NCI-H345 treated with DMSO at 0.1 percent for 48 hours (cell line): ENCODE measurements at regions not wholly inside any gene's neighbourhood (a gene's known extent, or its start where the extent isn't known, plus 50 kb on each side); places are given as distances from the start of the nearest gene placed in this dataset.

Experiments used
- DNase-seq: peaks from one replicate; lab custom pipeline; 2025; ENCODE audit not compliant: unreplicated experiment; lab: John Stamatoyannopoulos, UW

DNA sequence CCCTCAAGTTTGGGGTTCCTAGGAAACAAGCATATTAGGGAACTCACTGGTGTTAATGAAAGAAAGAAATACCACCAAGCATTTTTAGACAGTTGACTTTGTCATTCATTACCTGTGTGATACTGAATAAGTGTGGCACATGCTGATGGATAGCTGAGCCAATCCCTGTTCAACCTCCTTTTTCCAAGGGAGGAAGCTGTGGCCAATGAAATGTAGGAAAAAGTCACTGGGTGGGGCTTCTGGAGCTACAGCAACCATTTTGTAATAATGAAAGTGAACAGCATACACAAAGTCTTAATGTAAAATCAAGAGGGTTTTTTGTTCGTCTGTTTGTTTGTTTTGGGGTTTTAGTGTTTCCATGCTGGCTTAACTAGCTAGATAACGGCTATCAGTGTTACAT, 254.3 kb upstream of the SALL1 start:
- no peak for DNase-seq

DNA sequence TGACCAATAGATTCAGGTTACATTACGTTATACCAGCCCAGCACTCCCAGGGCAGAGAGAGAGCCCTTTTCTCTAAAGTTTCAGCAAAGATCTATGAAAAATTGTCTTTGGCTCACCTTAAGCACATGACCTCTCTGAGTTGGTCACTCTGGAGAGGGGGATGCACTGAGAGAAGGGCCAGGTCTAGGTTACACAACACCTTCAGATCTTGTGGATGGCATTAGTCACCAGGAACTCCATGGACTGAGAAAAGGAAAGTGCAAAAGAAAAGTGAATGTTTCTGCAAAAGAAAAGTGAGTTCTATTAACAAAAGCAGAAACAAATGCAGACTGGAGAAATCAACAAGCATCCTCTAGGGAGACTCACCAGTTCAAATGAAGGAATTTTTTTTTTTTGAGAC, 253.3 kb upstream of the SALL1 start:
- no peak for DNase-seq

DNA sequence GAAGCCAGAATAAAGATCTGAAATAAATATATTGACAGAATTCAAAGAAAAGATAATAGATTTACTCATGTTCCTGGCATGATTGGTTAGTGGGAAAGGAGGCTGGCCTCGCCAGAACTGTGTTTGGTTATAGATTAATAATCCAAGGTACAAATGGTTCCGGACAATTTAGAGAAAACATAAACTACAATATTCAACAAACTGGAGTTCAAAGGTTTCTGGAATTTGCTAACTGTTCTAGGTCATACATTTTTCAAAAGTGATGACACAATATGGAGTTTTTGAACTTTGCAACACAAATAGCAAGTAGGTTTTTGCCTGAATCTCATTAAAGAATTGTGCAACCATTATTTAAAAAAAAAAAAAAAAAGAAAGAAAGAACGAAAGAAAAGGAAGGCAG, 251.7 kb upstream of the SALL1 start:
- DNase-seq, result no peak

DNA sequence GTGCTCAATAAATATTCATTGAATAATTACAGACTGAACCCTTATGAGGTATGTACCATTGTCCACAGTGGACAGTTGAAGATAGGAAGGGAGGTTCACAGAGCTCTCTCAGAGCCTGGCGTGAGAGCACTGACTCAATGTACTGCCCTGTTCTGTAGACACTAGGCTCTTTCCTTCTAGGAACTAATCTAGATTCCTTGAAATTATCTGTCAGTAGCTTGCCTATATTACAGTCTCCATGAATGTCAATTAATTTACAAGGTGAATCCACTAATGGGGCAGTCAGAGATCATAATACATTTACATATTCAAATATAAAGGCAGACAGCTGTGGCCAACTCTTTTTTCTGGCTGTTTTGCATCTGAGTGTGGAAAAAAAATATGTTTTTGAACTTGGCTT, 251.2 kb upstream of the SALL1 start:
- DNase-seq, result no peak

DNA sequence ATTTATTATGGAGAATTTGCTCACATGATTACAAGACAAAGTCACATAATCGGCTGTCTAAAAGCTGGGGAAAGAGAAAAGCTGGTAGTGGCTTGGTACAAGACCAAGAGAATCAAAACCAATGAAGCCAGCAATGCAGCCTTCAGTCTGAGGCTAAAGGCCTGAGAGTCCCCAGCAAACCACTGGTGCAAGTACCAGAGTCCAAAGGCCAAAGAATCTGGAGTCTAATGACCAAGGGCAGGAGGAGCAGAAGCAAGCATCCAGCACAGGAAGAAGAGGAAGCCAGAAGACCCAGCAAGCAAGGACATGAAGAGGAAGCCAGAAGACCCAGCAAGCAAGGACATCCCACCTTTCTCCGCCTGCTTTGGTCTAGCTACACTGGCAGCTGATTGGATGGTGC, 250.6 kb upstream of the SALL1 start:
- DNase-seq, result no peak

DNA sequence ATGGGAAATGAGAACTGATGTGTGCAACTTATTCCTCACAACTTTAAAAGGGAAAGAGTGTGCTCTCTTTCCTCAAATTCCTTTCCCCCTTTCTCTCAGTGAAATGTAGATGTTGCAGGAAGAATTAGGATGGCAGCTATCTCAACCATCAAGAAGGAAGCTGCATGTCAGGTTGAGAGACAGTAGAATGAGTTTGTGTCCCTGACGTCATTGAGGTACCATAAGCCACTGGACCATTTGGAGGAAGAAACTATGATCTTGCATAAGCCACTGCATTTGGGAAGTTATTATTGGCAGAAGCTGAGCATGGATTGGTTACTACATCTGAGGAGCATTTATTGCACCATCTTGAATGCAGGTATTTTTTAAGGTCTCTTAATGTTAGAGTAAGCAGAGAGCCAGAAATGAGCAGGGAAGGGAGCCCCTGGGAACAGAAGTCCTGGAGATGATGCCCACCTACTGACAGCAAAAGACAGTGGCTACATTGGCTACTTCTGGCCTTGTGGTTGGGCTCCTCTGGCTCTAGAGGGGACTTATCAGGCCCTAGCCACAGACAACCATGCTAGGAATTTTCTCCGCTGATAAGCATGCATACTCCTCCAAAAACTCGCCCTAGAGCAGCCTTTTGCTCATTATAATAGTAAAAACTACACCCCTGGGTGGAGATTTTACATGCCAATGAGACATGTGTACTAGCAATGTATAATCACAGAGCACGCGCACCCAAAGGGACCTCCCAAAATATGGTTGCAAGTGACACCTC, 249.0 kb upstream of the SALL1 start:
- DNase-seq, result no peak

DNA sequence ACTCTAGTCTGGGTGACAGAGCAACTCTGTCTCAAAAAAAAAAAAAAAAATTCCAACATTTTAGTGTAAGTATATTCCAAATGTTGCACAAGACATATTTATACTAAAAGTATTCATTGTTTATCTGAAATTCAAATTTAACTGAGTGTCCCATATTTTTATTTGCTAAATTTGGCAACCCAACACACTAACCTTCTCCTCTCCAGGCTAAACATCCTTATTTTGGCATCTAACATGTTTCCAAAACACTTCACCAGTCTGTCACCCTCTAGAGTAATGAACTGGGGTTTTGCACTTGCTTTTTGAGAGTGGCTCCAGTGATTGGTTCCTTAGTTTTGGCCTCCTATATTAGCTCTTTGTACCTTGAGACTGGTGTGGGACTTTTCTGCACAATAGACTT, 243.4 kb upstream of the SALL1 start:
- DNase-seq, result no peak

DNA sequence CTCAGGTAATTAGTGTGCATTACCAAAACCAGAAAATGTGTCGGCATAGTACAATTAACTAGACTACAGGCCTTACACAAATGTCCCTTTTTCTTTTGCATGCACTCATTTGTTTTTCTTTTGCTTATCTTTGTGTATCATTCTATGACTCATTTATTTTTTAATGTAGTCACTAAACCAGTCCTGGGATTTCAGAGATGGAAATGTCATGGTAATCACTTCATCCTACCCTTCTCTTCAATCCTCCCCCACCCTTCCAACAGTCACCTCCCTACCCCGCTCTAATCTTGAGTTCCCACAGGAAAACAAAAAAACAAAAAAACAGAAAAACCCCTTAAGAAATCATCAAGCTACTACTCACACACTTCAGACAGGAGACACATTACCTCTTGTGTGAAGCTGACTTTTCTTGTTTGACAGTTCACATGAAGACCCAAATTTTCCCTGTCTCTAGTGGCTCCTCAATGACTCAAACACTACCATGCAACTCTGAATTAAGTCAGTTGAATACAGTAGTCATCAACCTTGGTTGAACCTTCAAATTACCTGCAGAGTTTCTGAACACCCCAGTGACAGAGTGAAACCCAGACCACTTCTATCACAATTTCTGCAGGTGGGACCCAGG, 242.4 kb upstream of the SALL1 start:
- DNase-seq, result no peak

DNA sequence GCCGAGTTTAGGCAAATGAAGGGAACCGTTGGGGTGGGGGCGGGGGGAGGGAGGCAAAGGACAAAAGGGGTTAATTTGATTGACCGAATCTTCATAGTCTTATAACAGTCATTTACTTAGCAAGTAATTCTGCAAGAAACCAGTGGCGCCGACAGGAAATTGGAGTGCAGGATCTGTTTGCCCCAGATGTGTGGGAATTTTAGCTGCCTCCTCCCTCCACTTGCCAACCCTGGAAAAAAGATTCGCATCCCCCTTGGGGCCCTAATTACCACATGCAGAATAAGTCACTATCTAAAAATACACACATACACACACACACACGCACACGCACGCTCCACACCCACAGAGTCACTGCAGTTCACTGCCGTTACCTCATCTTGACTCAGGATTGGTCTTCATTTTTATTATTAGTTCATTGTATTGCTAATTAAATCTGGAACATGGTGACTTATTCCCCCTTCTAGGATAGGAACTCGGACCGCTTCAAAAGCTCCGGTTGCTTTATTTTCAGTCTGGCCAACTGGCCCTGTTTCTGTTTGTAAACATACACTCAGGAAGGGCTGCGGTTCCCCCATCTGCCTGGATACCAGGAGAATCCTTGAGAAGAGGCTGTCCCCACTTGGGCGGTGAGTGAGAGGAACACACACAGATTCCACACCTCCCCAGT, 241.6 kb upstream of the SALL1 start:
- no peak for DNase-seq

DNA sequence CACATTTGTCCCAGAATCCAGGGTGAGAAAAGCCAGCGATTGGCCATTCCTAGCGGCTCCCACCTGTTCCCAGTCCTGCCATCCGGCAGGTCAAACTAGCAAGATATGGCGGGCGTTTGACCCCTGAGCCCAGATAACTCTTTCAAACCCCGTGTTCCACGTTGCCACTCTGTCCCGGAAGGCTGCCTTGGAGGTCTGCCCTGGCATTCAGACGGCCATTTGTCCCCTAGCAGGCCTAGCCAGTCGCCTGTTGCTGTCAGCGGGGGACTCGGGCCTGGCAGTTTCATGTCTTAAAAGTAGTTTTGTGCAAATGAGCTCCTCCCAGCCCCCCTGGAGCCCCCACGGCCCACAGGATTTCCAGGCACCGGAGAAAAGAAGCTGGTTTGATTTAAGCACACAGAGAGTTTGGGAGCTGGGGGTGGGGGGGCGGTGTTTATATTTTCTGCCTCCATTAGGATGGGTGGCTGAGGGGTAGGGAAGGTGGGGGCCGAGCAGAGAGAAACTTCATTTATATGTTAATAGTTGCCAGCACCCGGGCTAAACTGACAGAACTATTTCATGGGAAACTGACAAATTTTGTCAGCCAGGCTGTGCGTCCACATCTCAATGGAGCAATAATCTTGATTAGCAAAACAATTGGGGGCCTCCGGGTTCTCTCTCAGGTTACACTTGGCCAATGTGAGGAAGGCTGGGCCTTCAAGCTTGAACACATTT, 240.9 kb upstream of the SALL1 start:
- no peak for DNase-seq

DNA sequence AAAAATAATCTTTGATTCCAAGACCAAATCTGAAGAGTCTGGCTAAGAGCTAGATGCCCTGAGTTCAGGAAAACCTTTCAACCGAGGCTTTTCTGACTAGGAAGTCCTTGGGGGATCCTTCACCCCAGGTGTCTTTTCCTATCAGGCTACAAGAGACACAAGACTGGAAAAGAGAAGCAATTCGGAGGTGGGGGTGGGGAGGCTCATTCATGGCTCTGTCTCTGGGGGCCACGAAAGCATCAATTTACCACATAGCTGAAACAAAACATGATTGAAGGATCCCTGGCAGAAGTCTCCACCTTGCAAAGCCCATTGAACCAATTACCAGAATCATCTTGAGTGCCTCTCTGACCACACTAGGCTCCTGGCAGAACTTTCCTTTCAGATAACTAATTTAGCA, 239.8 kb upstream of the SALL1 start:
- DNase-seq, result no peak

DNA sequence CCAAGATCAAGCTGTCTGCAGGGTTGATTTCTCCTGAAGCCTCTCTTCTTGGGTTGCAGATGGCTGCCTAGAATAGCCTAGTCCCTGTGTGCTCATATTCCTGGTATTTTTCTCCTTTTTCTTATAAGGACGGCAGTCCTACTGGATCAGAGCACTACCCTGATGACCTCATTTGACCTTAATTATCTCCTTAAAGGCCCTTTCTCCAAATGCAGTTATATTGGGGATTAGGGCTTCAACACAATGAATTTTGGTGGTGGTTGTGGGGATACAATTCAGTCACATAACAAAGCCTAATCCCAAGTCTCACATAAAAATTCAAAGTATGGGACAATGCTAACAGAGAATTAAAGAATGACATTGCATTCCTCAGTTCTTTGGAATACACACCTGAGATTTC, 238.8 kb upstream of the SALL1 start:
- DNase-seq, result no peak

DNA sequence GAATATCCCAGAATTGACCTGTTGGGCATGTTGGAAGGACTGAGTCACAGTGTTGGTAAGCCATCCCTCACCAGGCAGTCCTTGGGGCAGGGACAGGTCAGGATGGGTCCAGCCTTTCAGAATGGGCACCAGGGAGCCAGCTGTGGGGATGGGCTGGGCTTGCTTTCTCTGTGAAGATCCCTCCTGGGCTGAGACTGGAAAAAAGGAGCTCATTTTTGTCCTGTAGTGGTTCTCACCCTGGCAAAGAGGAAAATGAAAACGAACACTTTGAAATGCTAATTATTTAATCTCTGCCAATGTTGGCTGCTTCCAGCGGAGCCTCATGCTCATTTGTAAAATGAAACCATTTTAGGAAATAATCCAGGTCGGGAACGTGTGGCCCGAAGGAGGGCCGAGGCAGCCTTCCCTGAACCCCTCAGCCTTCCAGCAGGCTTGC, 237.5 kb upstream of the SALL1 start:
- no peak for DNase-seq

DNA sequence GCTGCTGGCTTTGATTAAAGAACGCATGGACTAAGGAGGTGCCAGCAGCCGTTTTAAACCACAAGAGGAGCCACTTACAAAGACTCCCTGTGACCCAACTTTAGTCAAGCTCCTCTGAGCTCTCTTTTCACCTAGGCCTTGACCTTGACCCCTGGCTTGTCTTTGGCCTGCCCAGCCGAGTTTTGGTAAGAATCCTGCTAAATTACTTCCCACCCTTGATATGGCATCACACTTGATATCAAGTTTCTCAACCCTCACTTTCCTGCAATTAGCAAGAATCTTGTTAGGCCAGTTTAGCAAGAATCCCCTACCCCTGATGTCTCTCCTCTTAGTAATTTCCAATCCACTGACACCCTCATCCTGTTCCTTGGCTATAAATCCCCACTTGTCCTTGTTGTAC, 232.8 kb upstream of the SALL1 start:
- DNase-seq, result no peak

DNA sequence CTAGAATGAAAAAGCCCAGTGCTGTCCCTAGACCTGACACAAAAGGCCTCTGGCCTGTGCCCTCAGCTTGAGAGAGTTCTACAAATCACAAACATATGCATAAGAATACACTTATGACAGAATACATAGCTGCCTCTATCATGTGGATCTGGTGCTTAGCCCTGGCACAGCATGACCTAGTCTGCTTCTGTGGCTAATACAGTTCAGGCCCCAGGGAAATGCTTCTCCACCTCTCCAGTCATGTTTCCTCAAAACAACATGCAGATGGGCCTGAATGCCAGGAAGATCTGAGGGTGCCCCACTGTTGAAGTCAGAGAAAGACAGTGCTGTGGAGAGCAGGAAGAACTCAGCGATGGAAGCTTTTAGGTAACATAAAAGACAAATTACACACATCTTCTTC, 231.9 kb upstream of the SALL1 start:
- DNase-seq, result no peak

DNA sequence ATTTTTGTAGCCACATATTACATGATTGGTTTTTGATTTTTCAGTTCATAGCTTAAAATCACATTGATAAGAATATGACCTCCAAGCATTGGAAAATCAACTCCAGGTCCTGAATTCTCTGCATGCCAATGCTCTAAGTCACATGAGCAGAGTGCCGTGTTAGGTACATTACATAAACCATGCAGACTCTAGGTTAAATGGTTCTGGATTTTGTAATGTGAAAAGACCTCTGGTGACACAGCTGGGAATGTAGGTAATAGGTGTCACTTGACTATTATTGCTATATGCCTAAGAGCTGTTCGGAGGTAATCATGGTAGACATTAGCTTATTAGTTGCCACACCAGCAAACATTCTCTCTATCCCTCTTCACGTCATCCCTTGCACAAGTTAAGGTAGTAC, 231.1 kb upstream of the SALL1 start:
- no peak for DNase-seq

DNA sequence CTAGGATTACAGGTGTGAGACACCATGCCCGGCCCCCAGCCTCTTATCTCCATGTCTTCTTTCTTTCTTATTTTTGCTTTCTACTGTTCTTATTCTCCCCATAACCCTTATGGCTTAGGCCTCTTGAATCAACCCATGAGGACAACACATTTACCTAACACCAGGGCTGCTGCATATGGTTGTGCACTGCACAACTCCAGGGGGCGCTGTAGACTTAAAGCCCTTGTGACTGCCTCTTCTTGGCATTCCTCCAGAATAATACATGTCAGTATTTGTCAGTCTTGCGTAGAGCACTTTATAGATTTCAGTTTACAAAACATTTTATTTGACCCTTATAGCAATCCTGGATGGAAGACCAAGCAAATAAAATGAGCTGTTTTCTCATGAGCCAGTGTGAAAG, 225.0 kb upstream of the SALL1 start:
- DNase-seq, result no peak

DNA sequence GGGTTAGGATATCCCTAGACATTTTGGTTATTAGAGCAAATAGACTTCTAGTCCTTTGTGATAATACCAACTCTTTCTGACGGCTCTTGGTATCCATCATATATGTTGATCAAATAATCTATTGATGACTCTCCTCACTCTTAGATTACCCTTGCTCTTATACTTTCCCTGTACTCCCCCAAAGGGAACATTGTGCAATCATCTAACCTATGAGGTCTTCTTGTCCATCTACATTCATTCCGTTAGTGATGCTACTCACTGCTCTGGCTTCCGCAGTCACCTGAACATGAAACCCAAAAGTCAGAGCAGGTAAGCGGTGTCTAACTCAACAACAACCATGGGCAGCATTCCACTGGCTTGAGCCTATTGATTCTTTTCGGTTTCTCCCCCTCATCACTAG, 223.7 kb upstream of the SALL1 start:
- no peak for DNase-seq

DNA sequence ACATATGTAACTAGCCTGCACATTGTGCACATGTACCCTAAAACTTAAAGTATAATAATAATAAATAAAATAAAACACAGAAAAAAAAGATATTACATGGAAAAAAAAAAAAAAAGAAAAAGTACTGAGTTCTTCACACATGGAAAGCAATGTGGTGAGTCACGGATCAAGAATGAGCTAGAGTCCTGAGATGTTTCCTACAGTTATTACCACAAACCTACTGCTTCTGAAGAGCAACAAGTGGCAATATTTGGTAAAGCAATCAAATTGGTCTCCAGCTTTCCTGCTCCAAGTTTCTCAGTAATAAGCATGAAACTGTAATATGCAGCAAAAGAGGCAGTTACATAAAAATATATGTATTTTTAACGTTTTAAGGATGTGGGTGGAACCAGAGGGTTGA, 223.3 kb upstream of the SALL1 start:
- DNase-seq, result no peak

DNA sequence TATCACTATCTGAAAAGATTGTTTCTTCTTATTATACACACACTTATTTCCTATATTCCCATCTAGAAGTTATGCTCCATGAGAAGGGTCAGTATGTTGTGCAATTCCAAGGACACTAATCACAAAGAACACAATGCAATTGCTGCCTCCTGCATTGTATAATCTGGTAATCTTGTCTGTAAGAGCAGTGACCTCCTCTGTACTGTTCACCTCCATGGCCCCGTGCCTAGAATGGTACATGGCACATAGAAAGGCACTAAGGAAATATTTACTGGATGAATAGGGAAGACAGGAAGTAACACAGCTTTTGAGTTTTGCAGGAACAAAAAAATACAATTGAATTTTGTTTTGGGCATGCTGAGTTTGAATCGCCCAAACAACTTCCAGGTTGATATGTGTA, 214.6 kb upstream of the SALL1 start:
- no peak for DNase-seq

DNA sequence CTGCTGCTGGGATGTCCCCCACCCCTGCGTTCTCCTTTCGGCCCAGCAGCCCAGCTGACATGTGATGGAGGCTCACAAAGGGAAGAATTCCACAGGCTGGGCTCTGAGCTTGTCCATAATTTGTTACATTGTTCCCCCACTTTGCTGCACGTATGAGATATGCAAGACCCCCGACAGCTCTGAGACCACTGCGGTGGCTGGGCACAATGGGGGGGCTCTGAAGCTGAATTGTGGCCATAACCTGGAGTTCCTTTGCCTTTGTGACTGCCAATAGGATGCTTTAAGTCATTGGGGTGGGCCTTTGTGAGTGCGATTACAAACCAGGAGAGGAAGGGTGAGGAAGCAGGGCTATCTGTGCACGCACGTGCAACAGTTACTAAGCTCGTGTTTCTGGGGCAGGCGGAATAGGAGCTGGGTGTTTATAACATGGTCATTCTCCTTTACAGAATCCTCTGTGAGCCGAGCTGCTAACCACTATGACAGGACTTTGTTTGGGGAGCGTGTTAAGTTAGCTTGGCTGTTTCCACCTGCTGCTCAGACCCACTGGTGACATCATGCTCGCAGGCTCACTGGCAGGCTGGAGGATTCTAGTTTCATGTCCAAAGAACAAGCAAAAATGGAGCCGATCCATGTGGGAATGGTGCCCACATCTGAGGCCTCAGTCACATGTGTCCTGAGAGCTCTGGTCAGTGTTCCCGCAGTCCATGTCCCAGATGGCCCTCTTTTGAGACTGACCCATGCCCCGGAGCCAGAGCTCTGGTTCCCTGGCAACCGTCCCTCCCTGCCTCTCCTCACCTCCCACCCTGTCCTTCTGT, 208.3 kb upstream of the SALL1 start:
- DNase-seq, result no peak
